NT2/D1 (cell line): ENCODE measurements at regions not wholly inside any gene's neighbourhood (a gene's known extent, or its start where the extent isn't known, plus 50 kb on each side); places are given as distances from the start of the nearest gene placed in this dataset.

Experiments
- SUZ12 ChIP-seq: IDR thresholded peaks from 2 replicates; pipeline ENCODE4 v1.6.1; 2011; ENCODE audit not compliant: insufficient read length, insufficient read depth; ENCODE audit errors: extremely low read depth
- YY1 ChIP-seq: IDR thresholded peaks from 2 replicates; pipeline ENCODE4 v1.6.1; 2011; ENCODE audit not compliant: insufficient read length, insufficient read depth
- ZNF274 ChIP-seq: IDR thresholded peaks from 2 replicates; pipeline ENCODE4 v1.6.1; 2011; ENCODE audit warnings: mild to moderate bottlenecking, low read depth, low read length

DNA sequence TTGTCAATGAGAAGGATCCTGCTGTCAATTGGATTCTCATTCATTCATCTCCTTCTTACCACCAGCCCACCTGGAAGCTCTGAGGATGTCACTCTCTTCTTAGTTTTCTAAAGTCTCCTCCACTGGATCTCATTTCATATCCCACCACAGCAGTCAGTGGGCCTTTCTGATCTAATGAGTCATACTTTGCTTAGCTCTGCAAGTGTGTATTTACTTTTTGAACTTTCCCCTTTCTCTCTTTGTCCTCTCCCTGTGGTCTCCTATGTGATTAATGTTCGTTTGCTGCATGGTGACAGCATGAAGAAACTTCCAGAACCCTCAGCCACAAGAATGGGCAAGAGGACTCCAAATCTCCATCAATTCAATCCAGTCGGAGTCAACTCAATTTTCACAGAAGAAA is 63.6 kb upstream of the SYNDIG1 start:
- TF ChIP-seq YY1 (no peak), SUZ12 (no peak), ZNF274 (no peak)
